ENCODE measurements at regions not wholly inside any gene's neighbourhood (a gene's known extent, or its start where the extent isn't known, plus 50 kb on each side); places are given as distances from the start of the nearest gene placed in this dataset.

DNA sequence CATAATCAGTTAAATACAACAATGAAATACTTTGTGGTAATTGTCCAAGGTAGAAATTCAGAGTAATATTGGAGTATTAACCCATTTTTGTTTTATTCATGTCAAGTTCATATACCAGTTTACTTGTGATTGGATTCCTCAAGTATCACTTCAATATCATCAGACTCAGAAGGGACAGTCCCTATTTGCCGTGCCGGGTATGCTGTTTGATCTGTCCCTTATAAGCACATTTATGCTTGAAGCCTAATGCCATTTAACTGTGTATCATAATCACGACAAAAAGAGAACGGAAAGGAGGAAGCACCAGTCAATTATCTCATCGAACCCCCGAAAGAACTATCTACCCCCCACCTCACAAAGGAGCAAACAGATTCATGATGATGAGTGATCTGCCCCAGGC is 171.0 kb upstream of the TBL1X start:
- TF ChIP-seq TAF1 (IDR thresholded peaks at IDR 0.05; ENCODE audit: borderline replicate concordance, insufficient read depth, low read length): no peak
- TF ChIP-seq, protein P1, sequence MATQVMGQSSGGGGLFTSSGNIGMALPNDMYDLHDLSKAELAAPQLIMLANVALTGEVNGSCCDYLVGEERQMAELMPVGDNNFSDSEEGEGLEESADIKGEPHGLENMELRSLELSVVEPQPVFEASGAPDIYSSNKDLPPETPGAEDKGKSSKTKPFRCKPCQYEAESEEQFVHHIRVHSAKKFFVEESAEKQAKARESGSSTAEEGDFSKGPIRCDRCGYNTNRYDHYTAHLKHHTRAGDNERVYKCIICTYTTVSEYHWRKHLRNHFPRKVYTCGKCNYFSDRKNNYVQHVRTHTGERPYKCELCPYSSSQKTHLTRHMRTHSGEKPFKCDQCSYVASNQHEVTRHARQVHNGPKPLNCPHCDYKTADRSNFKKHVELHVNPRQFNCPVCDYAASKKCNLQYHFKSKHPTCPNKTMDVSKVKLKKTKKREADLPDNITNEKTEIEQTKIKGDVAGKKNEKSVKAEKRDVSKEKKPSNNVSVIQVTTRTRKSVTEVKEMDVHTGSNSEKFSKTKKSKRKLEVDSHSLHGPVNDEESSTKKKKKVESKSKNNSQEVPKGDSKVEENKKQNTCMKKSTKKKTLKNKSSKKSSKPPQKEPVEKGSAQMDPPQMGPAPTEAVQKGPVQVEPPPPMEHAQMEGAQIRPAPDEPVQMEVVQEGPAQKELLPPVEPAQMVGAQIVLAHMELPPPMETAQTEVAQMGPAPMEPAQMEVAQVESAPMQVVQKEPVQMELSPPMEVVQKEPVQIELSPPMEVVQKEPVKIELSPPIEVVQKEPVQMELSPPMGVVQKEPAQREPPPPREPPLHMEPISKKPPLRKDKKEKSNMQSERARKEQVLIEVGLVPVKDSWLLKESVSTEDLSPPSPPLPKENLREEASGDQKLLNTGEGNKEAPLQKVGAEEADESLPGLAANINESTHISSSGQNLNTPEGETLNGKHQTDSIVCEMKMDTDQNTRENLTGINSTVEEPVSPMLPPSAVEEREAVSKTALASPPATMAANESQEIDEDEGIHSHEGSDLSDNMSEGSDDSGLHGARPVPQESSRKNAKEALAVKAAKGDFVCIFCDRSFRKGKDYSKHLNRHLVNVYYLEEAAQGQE (IDR thresholded peaks at IDR 0.05; ENCODE audit: insufficient read depth in 1 of 2, low read depth in 2 of 2, low read length in 2 of 2): no peak
- TF ChIP-seq SIN3A (IDR thresholded peaks at IDR 0.05; ENCODE audit: borderline replicate concordance, insufficient read depth, low read length): no peak
- no peak for TF ChIP-seq POLR2AphosphoS5 (IDR thresholded peaks at IDR 0.05; ENCODE audit: low read depth, low read length)
- no peak for TF ChIP-seq FOXP2 (optimal IDR thresholded peaks at IDR 0.05; ENCODE audit: borderline replicate concordance, extremely low read depth, extremely low read length, insufficient read depth)

GRCh38 chrX:9295551-9295950 is 169.3 kb upstream of the TBL1X start:
- no peak for TF ChIP-seq TAF1 (IDR thresholded peaks at IDR 0.05; ENCODE audit: borderline replicate concordance, insufficient read depth, low read length)
- no peak for TF ChIP-seq FOXP2 (optimal IDR thresholded peaks at IDR 0.05; ENCODE audit: borderline replicate concordance, extremely low read depth, extremely low read length, insufficient read depth)
- no peak for TF ChIP-seq POLR2AphosphoS5 (IDR thresholded peaks at IDR 0.05; ENCODE audit: low read depth, low read length)

GRCh38 chrX:9298221-9298620 is 166.6 kb upstream of the TBL1X start:
- TF ChIP-seq, protein P1 (IDR thresholded peaks at IDR 0.05; ENCODE audit: insufficient read depth in 1 of 2, low read depth in 2 of 2, low read length in 2 of 2): no peak
- TF ChIP-seq POLR2AphosphoS5 (IDR thresholded peaks at IDR 0.05; ENCODE audit: low read depth, low read length) (no peak), TAF1 (IDR thresholded peaks at IDR 0.05; ENCODE audit: borderline replicate concordance, insufficient read depth, low read length) (no peak)

DNA sequence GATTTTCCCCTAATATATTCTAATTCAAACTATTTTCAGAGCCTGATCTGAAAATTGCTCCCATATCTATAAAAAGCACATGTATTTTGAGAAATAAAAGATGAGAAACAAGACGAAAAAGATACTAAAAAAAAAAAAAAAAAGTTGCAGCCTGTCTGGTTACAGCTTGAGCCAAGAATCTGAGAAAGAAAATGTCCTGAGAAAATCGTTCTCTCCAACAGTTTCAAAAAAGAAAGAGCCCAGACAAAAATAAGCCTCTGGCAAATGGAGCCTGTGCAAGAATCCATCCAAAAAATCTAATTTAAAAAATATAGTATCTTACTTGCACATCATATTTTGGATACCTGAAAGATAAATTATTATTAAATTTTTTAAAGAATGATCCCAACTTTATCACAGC is 163.0 kb upstream of the TBL1X start:
- TF ChIP-seq, protein P1 (IDR thresholded peaks at IDR 0.05; ENCODE audit: insufficient read depth in 1 of 2, low read depth in 2 of 2, low read length in 2 of 2): no peak
- TF ChIP-seq FOXP2 (optimal IDR thresholded peaks at IDR 0.05; ENCODE audit: borderline replicate concordance, extremely low read depth, extremely low read length, insufficient read depth) (no peak), POLR2AphosphoS5 (IDR thresholded peaks at IDR 0.05; ENCODE audit: low read depth, low read length) (no peak), TAF1 (IDR thresholded peaks at IDR 0.05; ENCODE audit: borderline replicate concordance, insufficient read depth, low read length) (no peak), SIN3A (IDR thresholded peaks at IDR 0.05; ENCODE audit: borderline replicate concordance, insufficient read depth, low read length) (no peak)

DNA sequence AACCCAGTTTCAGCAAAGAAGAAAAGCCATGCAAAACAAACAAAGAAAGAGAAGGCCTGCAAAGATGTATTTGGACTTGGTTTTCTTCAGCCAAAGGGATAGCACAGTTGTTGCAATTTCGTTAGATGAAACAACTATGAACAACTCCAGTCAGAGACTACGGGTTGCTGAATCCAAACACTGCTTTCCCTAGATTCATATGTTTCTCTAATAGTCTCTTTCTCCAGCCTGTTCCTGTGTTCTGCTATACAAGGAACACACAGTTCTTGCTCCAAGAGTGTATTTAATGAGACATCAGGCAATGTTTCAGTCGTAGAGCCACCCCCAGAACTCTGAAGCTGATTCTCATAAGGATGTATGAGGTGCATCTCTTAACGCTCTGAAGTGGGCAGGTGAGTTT is 162.5 kb upstream of the TBL1X start:
- no peak for TF ChIP-seq FOXP2 (optimal IDR thresholded peaks at IDR 0.05; ENCODE audit: borderline replicate concordance, extremely low read depth, extremely low read length, insufficient read depth)
- TF ChIP-seq, protein P1 (IDR thresholded peaks at IDR 0.05; ENCODE audit: insufficient read depth in 1 of 2, low read depth in 2 of 2, low read length in 2 of 2): no peak
- TF ChIP-seq POLR2AphosphoS5 (IDR thresholded peaks at IDR 0.05; ENCODE audit: low read depth, low read length): no peak
- no peak for TF ChIP-seq SIN3A (IDR thresholded peaks at IDR 0.05; ENCODE audit: borderline replicate concordance, insufficient read depth, low read length)
- no peak for TF ChIP-seq TAF1 (IDR thresholded peaks at IDR 0.05; ENCODE audit: borderline replicate concordance, insufficient read depth, low read length)
